HCT116 (cell line): ENCODE measurements at regions not wholly inside any gene's neighbourhood (a gene's known extent, or its start where the extent isn't known, plus 50 kb on each side); places are given as distances from the start of the nearest gene placed in this dataset.

Experiments used
- CBX3 ChIP-seq: IDR thresholded peaks from 2 replicates; pipeline ENCODE4 v1.6.1; 2012; ENCODE audit warnings: low read depth
- CTCF ChIP-seq, 3 experiments: fragments of 200-600 bp in 1 of 3; sonication (generic) in 1 of 3; IDR thresholded peaks in 2 of 3; conservative IDR thresholded peaks in 1 of 3; 2 replicates each; pipeline ENCODE4 v1.5.1; 2012 to 2017; ENCODE audit warnings: low read depth in 2 of 3, low read length in 2 of 3, antibody characterized with exemption in 1 of 3, borderline replicate concordance in 1 of 3, control low read depth in 1 of 3, mild to moderate bottlenecking in 1 of 3, mixed read lengths in 1 of 3, mixed run types in 1 of 3, moderate library complexity in 1 of 3; ENCODE audit not compliant: insufficient read depth in 1 of 3
- EGR1 ChIP-seq: IDR thresholded peaks from 2 replicates; pipeline ENCODE4 v1.6.1; 2012; ENCODE audit warnings: low read depth
- POLR2A ChIP-seq: IDR thresholded peaks from 2 replicates; pipeline ENCODE4 v1.7.0; 2011; ENCODE audit warnings: borderline replicate concordance; ENCODE audit not compliant: insufficient read depth, insufficient read length; ENCODE audit errors: extremely low read depth
- POLR2AphosphoS5 ChIP-seq: IDR thresholded peaks from 2 replicates; pipeline ENCODE4 v1.6.1; 2011; ENCODE audit warnings: mild to moderate bottlenecking, low read depth, low read length, moderate library complexity
- SP1 ChIP-seq: IDR thresholded peaks from 2 replicates; pipeline ENCODE4 v1.6.1; 2012; ENCODE audit warnings: low read depth
- SRF ChIP-seq: IDR thresholded peaks from 2 replicates; pipeline ENCODE4 v1.6.1; 2012; ENCODE audit warnings: low read depth
- ZBTB33 ChIP-seq: IDR thresholded peaks from 2 replicates; pipeline ENCODE4 v1.6.1; 2011; ENCODE audit warnings: mild to moderate bottlenecking, low read length, moderate library complexity; ENCODE audit not compliant: insufficient replicate concordance; ENCODE audit errors: extremely low read depth

GRCh38 chr19:28869459-28869858 is 343.5 kb downstream of the UQCRFS1 start:
- no peak for TF ChIP-seq SP1
- TF ChIP-seq ZBTB33 = no peak
- TF ChIP-seq POLR2A = no peak
- TF ChIP-seq CTCF (IDR thresholded peaks at IDR 0.05 in 2 of 3, conservative IDR thresholded peaks at IDR 0.05 in 1 of 3; ENCODE audit: borderline replicate concordance in 1 of 3, insufficient read depth in 1 of 3, low read depth in 2 of 3, low read length in 2 of 3) = no peak
- TF ChIP-seq SRF = no peak
- TF ChIP-seq POLR2AphosphoS5 = no peak
- TF ChIP-seq EGR1 = no peak
- no peak for TF ChIP-seq CBX3
